SH-SY5Y (cell line): ENCODE measurements at regions not wholly inside any gene's neighbourhood (a gene's known extent, or its start where the extent isn't known, plus 50 kb on each side); places are given as distances from the start of the nearest gene placed in this dataset.

Source experiments
- GATA2 ChIP-seq: IDR thresholded peaks from 2 replicates; pipeline ENCODE4 v1.6.1; 2011; ENCODE audit warnings: mild to moderate bottlenecking, low read depth, low read length
- GATA3 ChIP-seq: IDR thresholded peaks from 2 replicates; pipeline ENCODE4 v1.6.1; 2011; ENCODE audit warnings: low read depth, mild to moderate bottlenecking, low read length, moderate library complexity

DNA sequence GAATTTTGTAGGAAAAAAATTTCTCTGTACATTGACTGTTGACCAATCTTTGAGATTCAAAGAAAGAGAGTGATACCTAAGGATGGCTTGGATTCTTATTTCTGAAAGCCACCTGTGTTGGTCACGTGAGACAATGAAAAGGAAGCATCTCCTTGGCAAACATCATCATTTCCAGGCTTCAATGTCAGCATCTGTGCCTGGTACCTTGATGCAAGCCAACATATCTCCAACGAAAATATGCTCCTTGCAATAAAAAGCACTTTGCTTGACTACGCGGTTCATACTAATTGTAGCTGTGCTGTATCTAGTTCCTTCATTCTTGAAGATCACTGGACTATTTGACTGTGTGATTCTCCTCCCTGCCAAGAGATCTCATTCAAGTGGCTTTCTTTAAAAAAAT, 503.4 kb upstream of the PSMD7 start:
- TF ChIP-seq GATA3, result no peak
- no peak for TF ChIP-seq GATA2
